ENCODE measurements at regions not wholly inside any gene's neighbourhood (a gene's known extent, or its start where the extent isn't known, plus 50 kb on each side); places are given as distances from the start of the nearest gene placed in this dataset.

GRCh38 chr14:62093736-62094135 lies 331.5 kb downstream of the SNAPC1 start:
- no peak for TF ChIP-seq CTCF (IDR thresholded peaks at IDR 0.05; ENCODE audit: insufficient read depth, low read length, poor library complexity, severe bottlenecking)
- no peak for TF ChIP-seq EZH2phosphoT487 (conservative IDR thresholded peaks at IDR 0.05; ENCODE audit: low read length)

Data from SU-DHL-6 (cell line).